ENCODE measurements at regions not wholly inside any gene's neighbourhood (a gene's known extent, or its start where the extent isn't known, plus 50 kb on each side); places are given as distances from the start of the nearest gene placed in this dataset.

DNA sequence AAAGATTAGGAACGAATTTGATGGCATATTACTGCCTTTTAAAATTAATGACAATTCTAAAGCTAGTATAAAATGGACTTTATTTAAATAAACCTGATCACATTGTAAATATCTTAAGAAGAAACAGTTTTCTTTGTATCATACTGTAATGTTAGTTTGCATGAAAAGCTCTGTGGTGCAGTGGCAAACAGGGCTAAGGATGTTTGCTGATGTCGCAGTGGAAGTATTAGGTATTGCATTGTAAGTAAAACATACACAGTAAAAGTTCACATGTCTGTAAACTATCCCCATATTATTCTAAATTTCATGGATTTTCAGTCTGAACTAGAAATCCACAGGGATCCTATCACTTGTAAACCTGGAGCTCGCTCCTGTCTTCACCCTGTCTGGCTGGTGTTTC lies 252.6 kb upstream of the ZNF32 start:
- intact Hi-C loops (cut with micrococcal nuclease), result no loop called here
- H3K36me3 ChIP-seq (ENCODE audit: control insufficient read depth in 1 of 2, insufficient read depth in 2 of 2, low read length in 2 of 2), result no peaks in the 10 kb centered on the region
- ChIA-PET POLR2A (no interaction called here), CTCF (no interaction called here), RAD21 (ENCODE audit: low non-redundant PET in 1 of 2, low total read pairs in 2 of 2, uncharacterized antibody in 2 of 2, unreplicated experiment in 2 of 2) (no interaction called here)
- no TSS peak for BruUV-seq (replicated peaks)
- H3K4me3 ChIP-seq (replicated peaks in 1 of 2; ENCODE audit: low read depth in 1 of 2, low read length in 2 of 2), result no peak overlapping the region
- no peak overlapping the region for H3K27ac ChIP-seq (ENCODE audit: low read depth, low read length)
- 0 out of 2 replicates have a peak, but pooled peaks have one; percentile 35 for ATAC-seq
- H3K79me2 ChIP-seq (ENCODE audit: insufficient read depth, low read length), result no peaks in the 10 kb centered on the region
- H3K27me3 ChIP-seq (ENCODE audit: insufficient read depth, low read length), result peaks cover 33% of the 10 kb centered on the region
- H3K9me2 ChIP-seq (ENCODE audit: insufficient read depth), result no peaks in the 10 kb centered on the region
- no peak overlapping the region for H3K4me2 ChIP-seq (ENCODE audit: low read length)
- H4K20me1 ChIP-seq (ENCODE audit: insufficient read depth), result no peaks in the 10 kb centered on the region
- no peak for DNase-seq (ENCODE audit: low read depth, low spot score)
- no peaks in the 10 kb centered on the region for H3K4me1 ChIP-seq (ENCODE audit: control insufficient read depth in 1 of 2, insufficient read depth in 2 of 2, low read length in 2 of 2)
- TF ChIP-seq, protein P1, sequence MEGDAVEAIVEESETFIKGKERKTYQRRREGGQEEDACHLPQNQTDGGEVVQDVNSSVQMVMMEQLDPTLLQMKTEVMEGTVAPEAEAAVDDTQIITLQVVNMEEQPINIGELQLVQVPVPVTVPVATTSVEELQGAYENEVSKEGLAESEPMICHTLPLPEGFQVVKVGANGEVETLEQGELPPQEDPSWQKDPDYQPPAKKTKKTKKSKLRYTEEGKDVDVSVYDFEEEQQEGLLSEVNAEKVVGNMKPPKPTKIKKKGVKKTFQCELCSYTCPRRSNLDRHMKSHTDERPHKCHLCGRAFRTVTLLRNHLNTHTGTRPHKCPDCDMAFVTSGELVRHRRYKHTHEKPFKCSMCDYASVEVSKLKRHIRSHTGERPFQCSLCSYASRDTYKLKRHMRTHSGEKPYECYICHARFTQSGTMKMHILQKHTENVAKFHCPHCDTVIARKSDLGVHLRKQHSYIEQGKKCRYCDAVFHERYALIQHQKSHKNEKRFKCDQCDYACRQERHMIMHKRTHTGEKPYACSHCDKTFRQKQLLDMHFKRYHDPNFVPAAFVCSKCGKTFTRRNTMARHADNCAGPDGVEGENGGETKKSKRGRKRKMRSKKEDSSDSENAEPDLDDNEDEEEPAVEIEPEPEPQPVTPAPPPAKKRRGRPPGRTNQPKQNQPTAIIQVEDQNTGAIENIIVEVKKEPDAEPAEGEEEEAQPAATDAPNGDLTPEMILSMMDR (IDR thresholded peaks at IDR 0.05 in 2 of 3, conservative IDR thresholded peaks at IDR 0.05 in 1 of 3; ENCODE audit: borderline replicate concordance in 1 of 3, insufficient read depth in 1 of 3, low read depth in 2 of 3, low read length in 2 of 3), result peak in 2 of 3 experiments; percentile 27 to 33; a peak in 3 of 6 replicates
- no peak for TF ChIP-seq JUND (IDR thresholded peaks at IDR 0.05)
- no peak for TF ChIP-seq POLR2AphosphoS5 (IDR thresholded peaks at IDR 0.05; ENCODE audit: low read depth, low read length)
- H3K9ac ChIP-seq (ENCODE audit: low read length), result no peak overlapping the region
- no peaks in the 10 kb centered on the region for H3K9me3 ChIP-seq (ENCODE audit: control insufficient read depth in 1 of 2, insufficient read depth in 1 of 2, low read depth in 1 of 2, low read length in 2 of 2)
- no peak overlapping the region for H2AFZ ChIP-seq (ENCODE audit: low read depth, low read length, poor library complexity, severe bottlenecking)

DNA sequence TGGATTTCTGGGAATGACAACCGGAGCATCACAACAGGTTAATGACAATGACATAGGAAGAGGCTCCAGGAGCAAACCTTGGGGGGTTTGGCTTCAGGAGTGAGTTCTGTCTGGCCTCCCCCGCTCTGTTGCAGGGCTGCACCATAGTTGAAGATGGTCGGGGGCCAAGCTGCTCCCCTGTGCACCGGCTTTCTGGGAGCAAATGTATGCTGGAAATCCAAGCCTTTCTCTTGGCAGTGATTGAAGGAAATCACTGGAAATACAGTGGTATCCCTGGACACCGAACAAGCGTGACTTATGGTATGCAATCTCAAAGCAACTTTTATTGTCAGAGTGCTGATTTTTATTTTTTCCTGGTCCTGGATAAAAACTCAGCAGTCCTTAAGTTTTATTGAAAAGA lies 251.9 kb upstream of the ZNF32 start:
- TF ChIP-seq SIN3A (IDR thresholded peaks at IDR 0.05; ENCODE audit: low read depth) (no peak), RAD21 (IDR thresholded peaks at IDR 0.05; ENCODE audit: low read depth) (no peak), ELF1 (IDR thresholded peaks at IDR 0.05; ENCODE audit: borderline replicate concordance, low read depth) (no peak), CBX3 (IDR thresholded peaks at IDR 0.05; ENCODE audit: low read depth) (no peak)
- H3K4me1 ChIP-seq (ENCODE audit: control insufficient read depth in 1 of 2, insufficient read depth in 2 of 2, low read length in 2 of 2), result no peaks in the 10 kb centered on the region
- ChIA-PET POLR2A (no interaction called here), RAD21 (ENCODE audit: low non-redundant PET in 1 of 2, low total read pairs in 2 of 2, uncharacterized antibody in 2 of 2, unreplicated experiment in 2 of 2) (no interaction called here), CTCF (no interaction called here)
- BruUV-seq (replicated peaks), result no TSS peak
- no peaks in the 10 kb centered on the region for H4K20me1 ChIP-seq (ENCODE audit: insufficient read depth)
- DNase-seq (ENCODE audit: low read depth, low spot score) (no peak), ATAC-seq (no peak)
- H3K4me3 ChIP-seq (replicated peaks in 1 of 2; ENCODE audit: low read depth in 1 of 2, low read length in 2 of 2), result no peak overlapping the region
- no peak overlapping the region for H3K4me2 ChIP-seq (ENCODE audit: low read length)
- no peaks in the 10 kb centered on the region for H3K36me3 ChIP-seq (ENCODE audit: control insufficient read depth in 1 of 2, insufficient read depth in 2 of 2, low read length in 2 of 2)
- H3K9ac ChIP-seq (ENCODE audit: low read length), result no peak overlapping the region
- no peaks in the 10 kb centered on the region for H3K9me3 ChIP-seq (ENCODE audit: control insufficient read depth in 1 of 2, insufficient read depth in 1 of 2, low read depth in 1 of 2, low read length in 2 of 2)
- H3K27me3 ChIP-seq (ENCODE audit: insufficient read depth, low read length), result peaks cover 27% of the 10 kb centered on the region; the same call in 1 of the 2 replicates
- no peak overlapping the region for H2AFZ ChIP-seq (ENCODE audit: low read depth, low read length, poor library complexity, severe bottlenecking)
- no peaks in the 10 kb centered on the region for H3K79me2 ChIP-seq (ENCODE audit: insufficient read depth, low read length)
- no peaks in the 10 kb centered on the region for H3K9me2 ChIP-seq (ENCODE audit: insufficient read depth)
- intact Hi-C loops (cut with micrococcal nuclease), result no loop called here
- H3K27ac ChIP-seq (ENCODE audit: low read depth, low read length), result no peak overlapping the region

All from HCT116 (cell line).